Subcutaneous abdominal adipose tissue (tissue), 5 donors: ENCODE measurements at regions not wholly inside any gene's neighbourhood (a gene's known extent, or its start where the extent isn't known, plus 50 kb on each side); places are given as distances from the start of the nearest gene placed in this dataset.

Experiments
- H3K27ac ChIP-seq: one replicate; pipeline ENCODE4 v1.7.0; 2013; ENCODE audit warnings: low read depth, mild to moderate bottlenecking, inconsistent platforms, low read length, moderate library complexity
- H3K27me3 ChIP-seq, 5 donors: one replicate each; pipeline ENCODE4 v1.7.0; 2013; ENCODE audit warnings: low read length in 5 of 5, inconsistent platforms in 1 of 5; ENCODE audit not compliant: control insufficient read depth in 5 of 5, insufficient read depth in 4 of 5
- H3K36me3 ChIP-seq, 5 donors: one replicate each; pipeline ENCODE4 v1.7.0; 2013; ENCODE audit warnings: low read length in 5 of 5; ENCODE audit not compliant: control insufficient read depth in 5 of 5, insufficient read depth in 5 of 5
- H3K4me1 ChIP-seq, 5 donors: one replicate each; pipeline ENCODE4 v1.7.0; 2013; ENCODE audit warnings: low read length in 5 of 5, mild to moderate bottlenecking in 3 of 5, moderate library complexity in 1 of 5; ENCODE audit not compliant: control insufficient read depth in 5 of 5, insufficient read depth in 5 of 5
- H3K4me3 ChIP-seq, 5 donors: one replicate each; pipeline ENCODE4 v1.7.0; 2013; ENCODE audit warnings: low read length in 5 of 5, low read depth in 1 of 5
- H3K9ac ChIP-seq, 5 donors: one replicate each; pipeline ENCODE4 v1.7.0; 2013; ENCODE audit warnings: low read length in 5 of 5, mild to moderate bottlenecking in 4 of 5, moderate library complexity in 3 of 5
- H3K9me3 ChIP-seq, 5 donors: one replicate each; pipeline ENCODE4 v1.7.0; 2013; ENCODE audit warnings: low read length in 5 of 5; ENCODE audit not compliant: control insufficient read depth in 5 of 5
- donor health status: healthy.
- donor health status: healthy.
- donor health status: healthy.
- donor health status: healthy.
- donor health status: healthy.

DNA sequence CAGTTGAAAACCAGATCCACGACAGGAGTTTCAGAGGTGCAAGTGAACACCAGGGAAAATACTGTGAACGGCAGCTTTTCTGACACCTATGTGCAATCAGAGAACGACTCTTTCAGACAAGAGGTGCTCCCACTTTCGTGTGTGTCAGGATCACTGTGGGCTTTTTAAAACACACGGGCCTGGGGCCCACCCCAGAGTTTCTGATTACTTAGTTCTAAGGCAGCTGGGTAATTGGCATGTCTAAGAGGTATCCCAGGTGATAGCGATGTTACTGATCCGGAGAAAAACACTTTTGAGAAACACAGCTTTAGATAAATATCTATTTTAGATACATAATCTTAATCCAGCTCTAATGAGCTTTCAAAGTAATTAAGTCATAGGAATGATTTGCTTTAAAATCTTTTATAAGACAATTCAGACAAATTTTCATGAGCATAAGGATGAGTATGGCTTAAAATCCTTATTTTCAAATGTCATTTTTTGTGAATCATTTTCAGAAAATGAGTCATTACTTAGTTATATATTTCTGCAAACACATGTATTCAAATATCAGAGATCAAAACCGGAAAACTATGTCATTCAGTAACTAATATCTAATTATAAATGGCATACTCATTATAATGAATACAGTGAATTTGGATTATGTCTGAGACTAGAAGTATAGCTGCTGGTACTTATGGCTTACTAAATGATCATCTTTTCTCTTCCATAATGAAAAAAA lies 217.9 kb upstream of the PSMD7 start:
- Histone ChIP-seq H3K9ac (no peak overlapping the region), H3K9me3 (peaks cover 5 to 16% (median 8%) of the 10 kb centered on the region in 5 donors), H3K36me3 (no peaks in the 10 kb centered on the region), H3K4me3 (no peak overlapping the region), H3K4me1 (no peaks in the 10 kb centered on the region), H3K27ac (no peak overlapping the region), H3K27me3 (no peaks in the 10 kb centered on the region)

DNA sequence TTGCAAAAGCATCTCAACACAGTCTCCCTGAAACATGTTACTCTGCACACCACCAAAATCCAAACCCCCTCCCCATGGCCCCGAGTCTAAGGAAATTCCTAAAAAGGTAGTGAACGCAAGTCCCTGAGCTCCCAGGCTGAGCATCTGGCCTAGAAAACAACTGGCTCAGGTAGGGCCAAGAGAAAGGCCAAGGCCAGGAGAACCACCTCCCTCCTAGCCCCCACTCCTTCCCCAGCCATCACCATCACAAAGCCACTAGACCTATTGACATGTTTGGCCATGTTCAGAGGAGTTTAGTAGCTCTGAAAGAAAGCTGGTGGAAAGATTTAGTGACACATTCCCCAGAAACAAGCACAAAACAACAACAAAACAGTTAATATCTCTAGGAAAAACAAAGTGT lies 220.0 kb upstream of the PSMD7 start:
- Histone ChIP-seq H3K36me3 (no peaks in the 10 kb centered on the region), H3K4me1 (no peaks in the 10 kb centered on the region), H3K9me3 (peaks cover 5 to 16% (median 8%) of the 10 kb centered on the region in 5 donors), H3K27me3 (no peaks in the 10 kb centered on the region), H3K27ac (no peak overlapping the region), H3K4me3 (no peak overlapping the region), H3K9ac (no peak overlapping the region)

DNA sequence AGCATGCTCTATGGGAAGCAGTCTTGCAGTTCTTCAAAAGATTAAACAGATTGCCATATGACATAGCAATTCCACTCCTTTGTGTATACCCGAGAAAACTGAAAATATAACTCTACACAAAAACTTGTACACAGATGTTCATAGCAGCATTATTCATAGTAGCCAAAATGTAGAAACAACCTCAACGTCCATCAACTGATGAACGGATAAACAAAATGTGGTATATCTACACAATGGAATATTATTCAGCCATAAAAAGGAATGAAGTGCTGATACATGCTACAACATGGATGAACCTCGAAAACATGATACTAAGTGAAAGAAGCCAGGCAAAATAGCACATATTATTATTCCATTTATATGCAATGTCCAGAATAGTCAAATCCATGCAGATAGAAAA lies 221.2 kb upstream of the PSMD7 start:
- Histone ChIP-seq H3K27me3 (no peaks in the 10 kb centered on the region), H3K9ac (no peak overlapping the region), H3K27ac (no peak overlapping the region), H3K36me3 (no peaks in the 10 kb centered on the region), H3K4me3 (no peak overlapping the region), H3K9me3 (peaks cover 5 to 16% (median 8%) of the 10 kb centered on the region in 5 donors), H3K4me1 (no peaks in the 10 kb centered on the region)

DNA sequence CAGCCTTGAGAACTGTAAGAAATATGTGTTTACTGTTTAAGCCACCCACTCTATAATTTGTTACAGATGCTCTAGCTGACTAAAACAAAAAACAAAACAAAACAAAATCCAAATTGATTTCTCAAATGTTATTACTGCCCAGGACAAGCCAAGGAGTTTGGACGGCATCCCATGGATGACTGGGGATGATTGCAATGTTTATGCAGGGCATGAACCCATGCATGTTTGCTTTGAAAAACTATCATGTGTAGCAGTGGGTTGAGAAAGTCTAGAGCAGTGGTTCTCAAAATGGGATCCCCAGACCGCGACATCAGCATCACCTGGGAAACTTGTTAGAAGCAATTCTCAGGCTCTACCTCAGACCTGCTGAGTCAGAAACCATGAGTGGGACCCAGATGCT lies 223.2 kb upstream of the PSMD7 start:
- no peak overlapping the region for H3K9ac ChIP-seq
- peaks cover 5 to 16% (median 8%) of the 10 kb centered on the region in 5 donors for H3K9me3 ChIP-seq
- no peak overlapping the region for H3K27ac ChIP-seq
- no peaks in the 10 kb centered on the region for H3K4me1 ChIP-seq
- no peaks in the 10 kb centered on the region for H3K36me3 ChIP-seq
- no peak overlapping the region for H3K4me3 ChIP-seq
- H3K27me3 ChIP-seq, result no peaks in the 10 kb centered on the region

DNA sequence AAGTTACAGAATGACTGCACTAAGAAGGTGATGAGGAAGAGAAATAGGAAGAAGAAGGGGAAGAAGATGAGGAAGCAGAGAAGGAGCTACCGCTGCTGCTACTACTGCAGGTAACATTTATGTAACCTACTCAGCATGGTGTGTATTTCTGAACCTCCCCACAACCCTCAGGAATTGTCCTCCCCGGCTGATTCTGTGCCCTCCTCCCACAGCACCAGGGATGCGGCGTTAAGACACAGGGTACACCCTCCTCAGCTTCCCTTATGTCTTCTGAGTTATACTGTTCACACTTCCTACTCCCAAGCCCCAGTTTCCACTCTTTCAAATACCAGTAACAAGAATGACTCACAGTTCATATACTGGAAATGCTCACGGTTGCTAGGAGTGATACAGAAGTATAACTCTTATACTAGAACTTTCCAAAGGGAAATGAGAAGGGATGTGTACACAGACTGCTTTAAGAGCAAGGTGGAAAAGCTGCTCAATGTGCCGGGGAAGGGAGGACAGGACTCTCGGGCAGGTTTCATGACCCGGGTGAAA lies 224.5 kb upstream of the PSMD7 start:
- Histone ChIP-seq H3K9ac (no peak overlapping the region), H3K4me1 (no peaks in the 10 kb centered on the region), H3K36me3 (no peaks in the 10 kb centered on the region), H3K9me3 (peaks cover 5 to 16% (median 8%) of the 10 kb centered on the region in 5 donors), H3K27me3 (no peaks in the 10 kb centered on the region), H3K27ac (no peak overlapping the region), H3K4me3 (no peak overlapping the region)

- H3K27me3 ChIP-seq, result no peaks in the 10 kb centered on the region
- H3K4me1 ChIP-seq, result no peaks in the 10 kb centered on the region
- no peak overlapping the region for H3K4me3 ChIP-seq
- no peak overlapping the region for H3K9ac ChIP-seq
- peaks cover 3 to 7% (median 5%) of the 10 kb centered on the region in 5 donors for H3K9me3 ChIP-seq
- no peak overlapping the region for H3K27ac ChIP-seq
- no peaks in the 10 kb centered on the region for H3K36me3 ChIP-seq
Measured at GRCh38 chr16:74070237-74070636, 226.4 kb upstream of the PSMD7 start.

DNA sequence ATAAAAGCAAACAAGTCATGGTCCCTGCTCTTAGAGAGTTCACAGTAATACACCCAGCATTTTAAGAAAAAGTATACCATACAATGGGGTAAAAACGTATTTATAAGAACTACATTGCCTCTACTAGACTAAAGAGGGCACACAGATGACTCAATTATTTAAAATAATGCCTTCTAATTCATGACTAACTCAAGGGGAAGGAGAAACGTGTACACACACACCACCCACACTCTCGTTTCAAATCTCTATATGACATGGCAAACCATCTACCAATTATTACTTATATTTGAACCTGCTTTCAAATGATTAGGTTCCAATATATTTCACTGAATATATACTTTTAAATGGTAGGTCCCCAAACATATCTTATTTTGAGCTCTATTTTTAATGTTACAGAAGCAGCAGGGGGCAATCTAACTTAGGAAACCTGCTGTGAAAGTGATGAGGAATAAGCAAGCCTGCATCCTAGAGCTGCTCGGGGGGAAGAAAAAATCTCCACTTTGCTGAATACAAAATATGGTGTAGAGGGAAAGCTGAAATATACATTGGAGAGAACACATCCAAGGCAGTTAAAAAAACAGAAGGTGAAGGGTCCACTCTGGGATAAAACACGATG lies 232.4 kb upstream of the PSMD7 start:
- Histone ChIP-seq H3K27ac (no peak overlapping the region), H3K27me3 (no peaks in the 10 kb centered on the region), H3K4me3 (no peak overlapping the region), H3K9ac (no peak overlapping the region), H3K36me3 (no peaks in the 10 kb centered on the region), H3K9me3 (peaks cover 0 to 5% (median 0%) of the 10 kb centered on the region in 5 donors), H3K4me1 (no peaks in the 10 kb centered on the region)

DNA sequence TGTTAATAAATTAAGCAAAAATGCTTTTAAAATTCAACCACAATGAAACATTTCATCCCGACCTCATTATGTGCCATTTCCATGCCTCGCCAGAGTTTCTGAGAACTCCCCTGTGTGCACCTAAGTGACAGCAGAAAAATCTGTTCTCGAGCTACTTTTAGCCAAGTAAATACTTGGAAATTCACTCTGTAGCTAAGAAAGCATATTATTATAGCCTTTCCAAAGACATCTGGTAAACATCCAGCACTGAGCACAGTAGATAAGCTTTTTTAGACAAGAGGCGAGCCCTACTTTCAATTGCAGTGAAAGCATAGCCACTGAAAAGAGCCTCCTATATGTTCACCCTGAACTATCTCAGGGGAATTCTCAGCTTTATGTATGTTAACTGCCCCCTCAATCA lies 242.8 kb upstream of the PSMD7 start:
- Histone ChIP-seq H3K27me3 (no peaks in the 10 kb centered on the region), H3K9ac (no peak overlapping the region), H3K27ac (no peak overlapping the region), H3K36me3 (no peaks in the 10 kb centered on the region), H3K4me1 (no peaks in the 10 kb centered on the region), H3K4me3 (no peak overlapping the region), H3K9me3 (peaks cover 0 to 12% (median 9%) of the 10 kb centered on the region in 5 donors)

DNA sequence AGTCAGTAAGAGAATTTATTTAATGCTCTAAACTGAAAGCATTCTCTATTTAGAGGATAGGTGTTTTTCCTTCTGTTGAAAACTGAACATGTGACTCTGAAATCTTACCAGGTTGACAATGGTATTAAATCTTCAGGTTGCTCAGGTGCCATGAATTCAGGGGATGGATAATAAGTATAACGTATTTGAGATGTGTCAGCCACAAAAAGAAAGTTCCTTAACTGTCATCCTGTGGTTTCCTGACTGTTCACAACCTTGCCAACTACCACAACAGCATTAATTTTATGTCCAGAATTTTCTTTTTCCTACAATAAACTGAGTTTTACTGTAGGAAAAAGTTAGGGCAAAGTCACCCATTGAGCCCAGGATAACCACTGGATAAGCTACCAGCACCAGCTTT lies 243.3 kb upstream of the PSMD7 start:
- H3K9me3 ChIP-seq, result peaks cover 0 to 12% (median 7%) of the 10 kb centered on the region in 5 donors
- no peaks in the 10 kb centered on the region for H3K27me3 ChIP-seq
- H3K4me3 ChIP-seq, result no peak overlapping the region
- H3K9ac ChIP-seq, result no peak overlapping the region
- H3K4me1 ChIP-seq, result no peaks in the 10 kb centered on the region
- no peaks in the 10 kb centered on the region for H3K36me3 ChIP-seq
- no peak overlapping the region for H3K27ac ChIP-seq

DNA sequence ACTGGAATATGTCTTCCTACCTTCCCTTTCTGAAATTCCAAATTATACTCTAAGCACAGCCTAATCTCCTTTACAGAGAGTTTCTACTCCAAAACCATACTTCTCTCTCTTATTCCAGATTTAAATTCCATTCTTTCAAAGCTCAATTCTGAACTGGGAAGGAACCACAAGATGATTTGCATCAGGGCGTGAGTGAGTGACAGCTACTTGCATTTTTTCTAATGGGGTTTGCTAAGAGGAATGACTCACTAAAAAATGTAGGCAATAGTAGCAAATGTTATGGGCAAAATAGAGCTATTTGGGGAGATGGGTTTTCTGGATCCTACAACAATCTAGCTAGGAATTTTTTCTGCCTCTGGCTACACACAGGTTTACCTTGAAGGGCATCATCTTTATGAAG lies 244.6 kb upstream of the PSMD7 start:
- peaks cover 0 to 12% (median 7%) of the 10 kb centered on the region in 5 donors for H3K9me3 ChIP-seq
- H3K9ac ChIP-seq, result no peak overlapping the region

More for the DNA sequence above, 244.6 kb upstream of the PSMD7 start:
- Histone ChIP-seq H3K4me3 (no peak overlapping the region), H3K36me3 (no peaks in the 10 kb centered on the region), H3K27ac (no peak overlapping the region), H3K27me3 (no peaks in the 10 kb centered on the region), H3K4me1 (no peaks in the 10 kb centered on the region)
